GM10266 (cell line): ENCODE measurements at regions not wholly inside any gene's neighbourhood (a gene's known extent, or its start where the extent isn't known, plus 50 kb on each side); places are given as distances from the start of the nearest gene placed in this dataset.

Experiments
- DNase-seq: peaks from one replicate; pipeline ENCODE4 v3.0.0; 2012; ENCODE audit errors: extremely low spot score
- CTCF ChIP-seq: IDR thresholded peaks from 2 replicates; pipeline ENCODE4 v1.5.1; 2012; ENCODE audit warnings: mild to moderate bottlenecking, low read depth; ENCODE audit not compliant: control insufficient read depth, insufficient read depth; ENCODE audit errors: missing control alignments

- no peak for DNase-seq
- TF ChIP-seq CTCF, result no peak
Observed at GRCh38 chr13:74891610-74892009, 590.4 kb downstream of the TBC1D4 start.

DNA sequence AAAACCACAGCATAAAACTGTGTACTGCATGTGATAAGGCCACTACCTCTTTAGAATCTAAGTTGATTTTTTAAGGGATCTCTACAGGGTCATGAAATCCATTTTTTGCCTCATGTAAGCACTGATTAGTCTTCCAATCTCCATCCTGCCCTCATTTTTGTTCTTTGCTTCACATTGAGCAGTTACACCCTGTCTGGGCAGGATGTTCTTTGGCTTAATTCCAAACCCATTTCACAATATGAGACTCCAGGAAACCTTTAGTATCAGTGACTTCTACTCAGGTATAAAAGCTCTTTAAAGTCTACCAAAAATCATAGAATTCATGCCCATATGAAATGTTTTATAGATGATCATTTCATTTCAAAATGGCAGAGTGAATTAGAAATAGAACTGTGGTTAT, 592.6 kb downstream of the TBC1D4 start:
- no peak for TF ChIP-seq CTCF
- DNase-seq, result no peak

DNA sequence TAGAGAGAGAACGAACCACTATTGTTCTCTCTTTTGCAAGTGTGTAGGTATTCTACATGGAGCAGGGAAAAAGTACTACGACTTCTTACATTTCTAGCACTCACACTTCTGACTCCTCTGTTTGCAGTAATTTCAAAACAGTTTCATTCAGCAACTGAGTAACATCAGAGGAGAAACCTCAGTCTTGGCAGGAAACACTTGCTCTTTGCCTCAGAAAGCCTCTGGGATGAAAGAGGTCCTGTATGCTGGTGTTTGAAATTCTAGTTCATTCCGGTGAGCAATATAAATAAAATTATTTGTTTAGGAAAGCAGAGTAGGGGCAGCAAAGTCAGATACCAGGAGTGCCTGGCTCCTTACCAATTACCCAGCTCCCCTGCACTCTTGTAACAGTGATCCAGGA, 595.5 kb downstream of the TBC1D4 start:
- no peak for TF ChIP-seq CTCF
- no peak for DNase-seq

DNA sequence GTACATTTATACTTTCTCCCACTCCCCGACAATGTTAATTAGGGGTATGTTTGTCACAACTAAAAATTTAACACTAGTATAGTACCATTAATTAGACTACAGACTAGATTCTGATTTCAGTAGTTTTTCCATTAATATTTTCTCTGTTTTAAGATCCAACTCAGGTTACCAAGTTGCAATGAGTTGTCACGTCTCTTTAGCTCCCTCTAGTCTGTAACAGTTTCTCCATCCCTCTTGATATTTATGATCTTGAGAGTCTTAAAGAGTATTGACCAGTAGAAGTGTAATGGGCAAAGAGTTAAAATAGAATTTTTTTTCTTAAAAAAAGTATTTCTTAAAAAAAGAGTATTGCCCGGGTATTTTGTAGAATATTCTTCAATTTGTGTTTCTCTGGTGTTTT, 598.1 kb downstream of the TBC1D4 start:
- no peak for DNase-seq
- TF ChIP-seq CTCF, result no peak

DNA sequence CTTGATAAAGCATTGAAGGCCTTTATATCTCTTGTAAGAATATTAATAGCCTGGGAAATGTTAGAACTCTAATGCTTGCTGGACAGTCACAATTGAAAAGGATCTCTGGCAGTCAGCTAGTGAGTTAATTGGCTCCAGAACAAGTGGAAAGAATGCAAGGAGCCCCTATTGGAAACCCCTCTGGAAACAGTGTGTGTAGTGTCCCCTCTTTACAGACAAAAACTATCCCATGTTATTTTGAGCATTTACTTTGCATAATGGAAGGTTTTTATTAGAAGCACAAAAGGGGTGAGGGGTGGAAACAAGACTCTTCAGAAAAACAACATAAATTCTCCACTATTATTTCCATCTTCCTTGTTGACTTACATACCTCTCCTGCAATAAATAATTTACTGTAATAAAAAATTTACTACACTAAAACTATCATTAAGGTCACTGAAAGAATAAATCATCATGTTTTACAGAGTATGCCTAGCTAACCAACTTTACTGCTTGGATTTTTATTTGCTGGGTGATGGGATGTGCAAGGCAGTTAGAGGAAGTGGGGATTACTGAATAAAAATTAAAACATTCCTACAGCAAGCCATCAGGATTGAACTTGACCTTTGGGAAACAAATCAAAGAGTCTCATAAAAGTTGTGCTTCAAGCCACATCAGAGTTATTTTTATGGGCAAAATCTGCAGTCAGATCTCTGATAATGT, 610.4 kb downstream of the TBC1D4 start:
- TF ChIP-seq CTCF, result no peak
- no peak for DNase-seq

DNA sequence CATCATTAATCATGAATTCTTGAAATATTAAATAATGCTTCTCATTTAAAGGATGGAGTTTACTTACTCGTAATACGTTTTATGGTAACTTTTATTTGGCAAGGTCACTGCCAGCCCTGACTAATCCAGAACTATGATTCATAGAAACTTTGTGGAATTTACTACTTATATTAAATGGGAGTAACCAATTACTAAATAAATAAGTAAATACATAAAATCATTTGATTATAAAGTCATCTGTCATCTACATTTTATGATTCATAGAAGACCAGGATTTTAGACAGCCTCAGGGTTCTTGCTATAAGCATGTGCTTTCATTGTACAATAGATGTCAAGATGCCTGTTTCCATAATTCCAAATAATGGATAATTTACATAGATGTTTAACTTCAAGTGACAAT, 611.1 kb downstream of the TBC1D4 start:
- no peak for DNase-seq
- no peak for TF ChIP-seq CTCF

- TF ChIP-seq CTCF, result no peak
- DNase-seq, result no peak
Observed at GRCh38 chr13:74869846-74870245, 612.1 kb downstream of the TBC1D4 start.
